OCI-LY1 (cell line): ENCODE measurements at regions not wholly inside any gene's neighbourhood (a gene's known extent, or its start where the extent isn't known, plus 50 kb on each side); places are given as distances from the start of the nearest gene placed in this dataset.

Experiments used
- H2AFZ ChIP-seq: fragments of 200-600 bp; sonication (generic), shearing (Covaris generic); 2 replicates; pipeline ENCODE4 v1.6.0; 2014; ENCODE audit warnings: antibody characterized with exemption, mild to moderate bottlenecking, low read length
- H3F3A ChIP-seq: fragments of 200-600 bp; sonication (generic), shearing (Covaris generic); 2 replicates; pipeline ENCODE4 v1.6.0; 2014; ENCODE audit warnings: mild to moderate bottlenecking, antibody characterized with exemption, low read length, moderate library complexity; ENCODE audit not compliant: insufficient read depth
- H3K27ac ChIP-seq: fragments of 200-600 bp; sonication (generic); 2 replicates; pipeline ENCODE4 v1.5.1; 2014; ENCODE audit warnings: low read length, mixed run types, mild to moderate bottlenecking, low read depth; ENCODE audit not compliant: poor library complexity, severe bottlenecking
- H3K27me3 ChIP-seq: fragments of 200-600 bp; sonication (generic); 2 replicates; pipeline ENCODE4 v1.6.0; 2014; ENCODE audit warnings: antibody characterized with exemption, mild to moderate bottlenecking, low read length, moderate library complexity; ENCODE audit not compliant: insufficient read depth
- H3K36me3 ChIP-seq: fragments of 200-600 bp; sonication (generic); 2 replicates; pipeline ENCODE4 v1.6.1; 2014; ENCODE audit warnings: mild to moderate bottlenecking, antibody characterized with exemption, low read length, moderate library complexity, mixed read lengths; ENCODE audit not compliant: insufficient read depth
- H3K4me1 ChIP-seq: fragments of 200-600 bp; sonication (generic); 2 replicates; pipeline ENCODE4 v1.5.1; 2014; ENCODE audit warnings: mild to moderate bottlenecking, low read length, moderate library complexity; ENCODE audit not compliant: insufficient read depth, severe bottlenecking
- H3K4me2 ChIP-seq: fragments of 200-600 bp; sonication (generic), shearing (Covaris generic); 2 replicates; pipeline ENCODE4 v1.6.1; 2014; ENCODE audit warnings: low read length
- H3K4me3 ChIP-seq: fragments of 200-600 bp; sonication (generic); 2 replicates; pipeline ENCODE4 v1.5.1; 2014; ENCODE audit warnings: low read length, low read depth, mild to moderate bottlenecking, mixed read lengths; ENCODE audit not compliant: poor library complexity, severe bottlenecking
- H3K79me2 ChIP-seq: fragments of 200-600 bp; shearing (Covaris generic); 2 replicates; pipeline ENCODE4 v1.6.1; 2016; ENCODE audit warnings: mixed run types, low read length, mixed read lengths; ENCODE audit not compliant: insufficient read depth
- H3K9ac ChIP-seq: fragments of 200-600 bp; sonication (generic), shearing (Covaris generic); 2 replicates; pipeline ENCODE4 v1.6.1; 2014; ENCODE audit warnings: mild to moderate bottlenecking, low read length, mixed read lengths
- H3K9me2 ChIP-seq: fragments of 200-600 bp; sonication (generic), shearing (Covaris generic); 2 replicates; pipeline ENCODE4 v1.6.1; 2014; ENCODE audit warnings: low read depth, mild to moderate bottlenecking, low read length, mixed read lengths
- H3K9me3 ChIP-seq: fragments of 200-600 bp; shearing (Covaris generic); 2 replicates; pipeline ENCODE4 v1.6.1; 2014; ENCODE audit warnings: low read length, mixed read lengths
- H4K20me1 ChIP-seq: fragments of 200-600 bp; sonication (generic), shearing (Covaris generic); 2 replicates; pipeline ENCODE4 v1.6.0; 2016; ENCODE audit warnings: mild to moderate bottlenecking, low read length; ENCODE audit not compliant: insufficient read depth
- CTCF ChIP-seq: fragments of 200-600 bp; sonication (generic), shearing (Covaris generic); IDR thresholded peaks from 2 replicates; pipeline ENCODE4 v1.5.1; 2017; ENCODE audit warnings: mild to moderate bottlenecking, antibody characterized with exemption, low read length, moderate library complexity, mixed read lengths
- EZH2 ChIP-seq: fragments of 200-600 bp; sonication (generic), shearing (Covaris generic); IDR thresholded peaks from 2 replicates; pipeline ENCODE4 v1.8.0; 2017; ENCODE audit warnings: borderline replicate concordance, mixed run types, mild to moderate bottlenecking, antibody characterized with exemption, low read length, moderate library complexity, mixed read lengths

- Histone ChIP-seq H3K4me3 (no peak overlapping the region), H3K4me1 (no peaks in the 10 kb centered on the region), H3F3A (no peaks in the 10 kb centered on the region), H3K9me3 (no peaks in the 10 kb centered on the region), H3K9ac (no peak overlapping the region), H4K20me1 (no peaks in the 10 kb centered on the region), H3K4me2 (no peak overlapping the region), H3K36me3 (no peaks in the 10 kb centered on the region), H3K79me2 (no peaks in the 10 kb centered on the region), H3K27ac (no peak overlapping the region), H3K9me2 (no peaks in the 10 kb centered on the region), H3K27me3 (no peaks in the 10 kb centered on the region), H2AFZ (no peak overlapping the region)
- TF ChIP-seq CTCF (no peak), EZH2 (no peak)
These were observed 1099.1 kb upstream of the ADGRB3 start for GRCh38 chr6:67535946-67536345.

GRCh38 chr6:67506352-67506751 lies 1128.7 kb upstream of the ADGRB3 start:
- Histone ChIP-seq H3K4me2 (no peak overlapping the region), H3K4me1 (peaks cover 5% of the 10 kb centered on the region), H3K9me3 (0 out of 2 replicates have a peak, but pooled peaks cover 2% of the 10 kb centered on the region), H3K27me3 (no peaks in the 10 kb centered on the region), H3K27ac (no peak overlapping the region), H3K36me3 (no peaks in the 10 kb centered on the region), H3K9me2 (no peaks in the 10 kb centered on the region), H4K20me1 (no peaks in the 10 kb centered on the region), H3K4me3 (no peak overlapping the region), H3K79me2 (no peaks in the 10 kb centered on the region), H3K9ac (no peak overlapping the region), H3F3A (no peaks in the 10 kb centered on the region), H2AFZ (no peak overlapping the region)
- TF ChIP-seq CTCF (no peak), EZH2 (no peak)

- Histone ChIP-seq H3K27me3 (no peaks in the 10 kb centered on the region), H3F3A (no peaks in the 10 kb centered on the region), H3K4me2 (peak overlapping the region; percentile 5; the same call in 1 of the 2 replicates), H3K4me1 (peaks cover 5% of the 10 kb centered on the region), H3K27ac (no peak overlapping the region), H3K79me2 (no peaks in the 10 kb centered on the region), H4K20me1 (no peaks in the 10 kb centered on the region), H2AFZ (peak overlapping the region; percentile 46), H3K36me3 (no peaks in the 10 kb centered on the region), H3K9me3 (0 out of 2 replicates have a peak, but pooled peaks cover 2% of the 10 kb centered on the region), H3K9ac (no peak overlapping the region), H3K4me3 (no peak overlapping the region), H3K9me2 (no peaks in the 10 kb centered on the region)
- TF ChIP-seq CTCF (no peak), EZH2 (no peak)
These were observed 1133.3 kb upstream of the ADGRB3 start for GRCh38 chr6:67501755-67502154.
